Endothelial cell (in vitro differentiated cells): ENCODE measurements at regions not wholly inside any gene's neighbourhood (a gene's known extent, or its start where the extent isn't known, plus 50 kb on each side); places are given as distances from the start of the nearest gene placed in this dataset.

ENCODE experiments used
- DNase-seq: peaks from one replicate; pipeline ENCODE4 v3.0.0; 2021; ENCODE audit warnings: low spot score
- H3K27ac Mint-ChIP-seq: one replicate; pipeline ENCODE4 v1.8.0; 2021; ENCODE audit warnings: mixed read lengths, inconsistent platforms; ENCODE audit not compliant: unreplicated experiment
- H3K27me3 Mint-ChIP-seq: one replicate; pipeline ENCODE4 v1.8.0; 2021; ENCODE audit warnings: mild to moderate bottlenecking, moderate library complexity, mixed read lengths, inconsistent platforms; ENCODE audit not compliant: unreplicated experiment
- H3K36me3 Mint-ChIP-seq: one replicate; pipeline ENCODE4 v1.8.0; 2021; ENCODE audit warnings: mild to moderate bottlenecking, low read depth, mixed read lengths, inconsistent platforms; ENCODE audit not compliant: unreplicated experiment
- H3K4me1 Mint-ChIP-seq: one replicate; pipeline ENCODE4 v1.8.0; 2021; ENCODE audit warnings: mild to moderate bottlenecking, mixed read lengths, inconsistent platforms; ENCODE audit not compliant: unreplicated experiment
- H3K4me3 Mint-ChIP-seq: one replicate; pipeline ENCODE4 v1.8.0; 2021; ENCODE audit warnings: mild to moderate bottlenecking, mixed read lengths, inconsistent platforms; ENCODE audit not compliant: unreplicated experiment
- H3K9me3 Mint-ChIP-seq: one replicate; pipeline ENCODE4 v1.8.0; 2021; ENCODE audit warnings: mixed read lengths, inconsistent platforms; ENCODE audit not compliant: unreplicated experiment
- TF ChIP-seq, protein P1 (sequence below): fragments of 200-600 bp; sonication (generic); IDR thresholded peaks from one replicate; pipeline ENCODE4 v1.5.0; 2021; ENCODE audit warnings: antibody characterized with exemption; ENCODE audit not compliant: unreplicated experiment

DNA sequence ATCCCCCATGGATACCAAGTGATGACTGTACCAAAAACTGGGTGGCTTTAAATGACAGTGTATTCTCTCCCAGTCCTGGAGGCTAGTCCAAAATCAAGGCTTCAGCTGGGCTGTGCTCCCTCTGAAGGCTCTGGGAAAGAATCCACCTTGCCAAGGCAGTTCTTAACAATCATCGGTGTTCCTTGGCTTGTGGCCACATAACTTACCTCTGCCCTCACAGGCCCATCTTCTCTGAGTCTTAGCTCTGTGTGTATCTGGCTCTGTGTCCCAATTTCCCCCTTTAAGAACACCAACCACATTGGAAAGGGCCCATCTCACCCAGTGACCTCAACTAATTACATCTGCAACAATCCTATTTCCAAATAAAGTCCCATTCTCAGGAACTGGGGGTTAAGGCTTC lies 503.0 kb upstream of the PROK2 start:
- TF ChIP-seq, protein P1, sequence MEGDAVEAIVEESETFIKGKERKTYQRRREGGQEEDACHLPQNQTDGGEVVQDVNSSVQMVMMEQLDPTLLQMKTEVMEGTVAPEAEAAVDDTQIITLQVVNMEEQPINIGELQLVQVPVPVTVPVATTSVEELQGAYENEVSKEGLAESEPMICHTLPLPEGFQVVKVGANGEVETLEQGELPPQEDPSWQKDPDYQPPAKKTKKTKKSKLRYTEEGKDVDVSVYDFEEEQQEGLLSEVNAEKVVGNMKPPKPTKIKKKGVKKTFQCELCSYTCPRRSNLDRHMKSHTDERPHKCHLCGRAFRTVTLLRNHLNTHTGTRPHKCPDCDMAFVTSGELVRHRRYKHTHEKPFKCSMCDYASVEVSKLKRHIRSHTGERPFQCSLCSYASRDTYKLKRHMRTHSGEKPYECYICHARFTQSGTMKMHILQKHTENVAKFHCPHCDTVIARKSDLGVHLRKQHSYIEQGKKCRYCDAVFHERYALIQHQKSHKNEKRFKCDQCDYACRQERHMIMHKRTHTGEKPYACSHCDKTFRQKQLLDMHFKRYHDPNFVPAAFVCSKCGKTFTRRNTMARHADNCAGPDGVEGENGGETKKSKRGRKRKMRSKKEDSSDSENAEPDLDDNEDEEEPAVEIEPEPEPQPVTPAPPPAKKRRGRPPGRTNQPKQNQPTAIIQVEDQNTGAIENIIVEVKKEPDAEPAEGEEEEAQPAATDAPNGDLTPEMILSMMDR: no peak
- peaks cover 12% of the 10 kb centered on the region for H3K4me1 Mint-ChIP-seq
- DNase-seq: no peak

DNA sequence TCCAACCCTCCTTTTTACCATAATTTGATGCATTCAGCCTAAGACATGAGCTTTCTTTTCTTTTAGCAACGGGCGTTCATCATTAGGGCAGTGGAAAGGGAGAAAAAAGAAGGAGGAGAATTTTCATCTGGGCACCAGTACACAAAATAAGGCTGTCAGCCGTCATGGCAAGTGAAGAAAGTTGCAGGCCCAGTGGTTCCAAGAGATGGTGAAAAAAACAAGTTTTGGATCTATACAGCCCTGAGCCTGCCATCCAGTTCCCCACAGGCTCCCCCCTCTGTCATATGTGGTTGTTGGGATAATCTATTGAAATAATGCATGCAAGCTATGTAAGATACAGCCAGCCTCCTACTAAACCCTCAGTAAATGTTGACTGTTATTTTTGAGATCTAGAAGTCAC lies 500.6 kb upstream of the PROK2 start:
- H3K4me3 Mint-ChIP-seq: no peak overlapping the region
- H3K4me1 Mint-ChIP-seq: peaks cover 29% of the 10 kb centered on the region
- H3K27me3 Mint-ChIP-seq: peaks cover 2% of the 10 kb centered on the region
- H3K36me3 Mint-ChIP-seq: no peaks in the 10 kb centered on the region
- no peak for DNase-seq
- H3K27ac Mint-ChIP-seq: no peak overlapping the region
- H3K9me3 Mint-ChIP-seq: no peaks in the 10 kb centered on the region
- TF ChIP-seq, protein P1: no peak

More for the DNA sequence above, 503.0 kb upstream of the PROK2 start:
- Mint-ChIP-seq H3K27ac (no peak overlapping the region), H3K4me3 (no peak overlapping the region), H3K9me3 (no peaks in the 10 kb centered on the region), H3K27me3 (peaks cover 2% of the 10 kb centered on the region), H3K36me3 (no peaks in the 10 kb centered on the region)

DNA sequence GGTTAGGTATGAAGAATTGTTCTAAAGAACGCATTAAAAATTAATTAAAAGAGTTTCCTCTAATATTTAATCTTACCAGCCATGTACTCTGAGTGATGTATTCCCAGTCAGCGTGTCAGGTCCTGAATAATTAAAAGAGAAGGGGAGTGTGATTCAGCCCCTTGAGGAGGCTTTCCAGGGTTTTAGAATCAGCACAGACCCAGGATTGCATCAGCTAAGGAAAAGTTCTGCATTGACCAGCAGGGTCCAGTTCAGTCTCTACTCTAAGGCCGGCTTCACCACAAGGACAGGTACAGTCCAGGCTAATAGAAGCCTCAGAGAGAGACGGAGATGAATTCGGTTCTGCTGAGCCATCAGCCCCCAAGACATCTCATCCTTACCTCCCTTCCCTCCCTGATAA lies 499.5 kb upstream of the PROK2 start:
- DNase-seq: no peak
- TF ChIP-seq, protein P1: no peak
- H3K4me3 Mint-ChIP-seq: no peak overlapping the region
- H3K27me3 Mint-ChIP-seq: peaks cover 2% of the 10 kb centered on the region
- H3K36me3 Mint-ChIP-seq: no peaks in the 10 kb centered on the region
- H3K27ac Mint-ChIP-seq: no peak overlapping the region
- H3K4me1 Mint-ChIP-seq: peaks cover 26% of the 10 kb centered on the region
- H3K9me3 Mint-ChIP-seq: no peaks in the 10 kb centered on the region

DNA sequence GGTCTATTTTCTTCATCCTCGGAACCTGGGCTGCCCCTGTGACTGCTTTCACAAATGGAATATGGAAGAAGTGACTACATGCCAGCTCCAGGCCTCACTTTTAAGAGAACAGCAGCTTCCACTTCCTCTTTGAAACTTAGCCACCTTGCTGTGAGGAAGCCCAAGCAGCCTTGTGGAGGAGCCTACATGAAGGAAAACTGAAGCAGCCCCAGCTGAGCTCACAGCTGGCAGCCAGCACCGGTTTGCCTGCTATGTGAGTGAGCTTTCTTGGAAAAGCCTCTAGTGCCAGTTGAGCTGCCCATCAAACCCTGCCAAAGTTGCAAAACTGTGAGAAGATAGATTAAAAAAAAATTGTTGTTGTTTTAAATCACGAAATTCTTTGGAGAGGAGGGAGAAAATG lies 498.0 kb upstream of the PROK2 start:
- TF ChIP-seq, protein P1: no peak
- H3K9me3 Mint-ChIP-seq: no peaks in the 10 kb centered on the region
- peaks cover 9% of the 10 kb centered on the region for H3K27me3 Mint-ChIP-seq
- H3K4me1 Mint-ChIP-seq: peaks cover 30% of the 10 kb centered on the region
- no peaks in the 10 kb centered on the region for H3K36me3 Mint-ChIP-seq
- no peak overlapping the region for H3K4me3 Mint-ChIP-seq
- no peak for DNase-seq
- H3K27ac Mint-ChIP-seq: no peak overlapping the region

DNA sequence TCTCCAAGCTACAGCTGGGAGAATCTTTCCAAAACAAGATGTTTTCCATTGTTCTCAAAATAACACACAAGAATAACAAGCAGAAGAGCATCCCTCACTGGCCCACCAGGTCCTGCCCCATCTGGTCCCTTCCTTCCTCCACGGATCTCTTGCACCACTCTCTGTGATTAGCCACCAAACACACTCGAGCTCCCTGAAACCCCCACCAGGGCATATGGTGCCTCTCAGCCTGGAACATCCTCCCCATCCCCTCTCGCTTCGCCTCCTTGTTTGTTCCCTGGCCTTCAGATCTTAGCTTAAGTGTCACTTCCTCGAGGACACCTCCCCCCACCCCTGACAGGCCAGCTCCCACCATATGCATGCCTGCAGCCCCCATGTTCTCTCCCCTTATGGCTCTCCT lies 496.6 kb upstream of the PROK2 start:
- DNase-seq: no peak
- Mint-ChIP-seq H3K27me3 (peaks cover 9% of the 10 kb centered on the region), H3K27ac (peak overlapping the region; percentile 49), H3K4me3 (no peak overlapping the region), H3K9me3 (no peaks in the 10 kb centered on the region), H3K36me3 (no peaks in the 10 kb centered on the region), H3K4me1 (peaks cover 26% of the 10 kb centered on the region)
- TF ChIP-seq, protein P1: no peak
